Suprapubic skin (tissue), 3 donors: ENCODE measurements at regions not wholly inside any gene's neighbourhood (a gene's known extent, or its start where the extent isn't known, plus 50 kb on each side); places are given as distances from the start of the nearest gene placed in this dataset.

Source experiments
- POLR2AphosphoS5 ChIP-seq, 3 donors: sonication (generic); formaldehyde crosslinking; IDR thresholded peaks; one replicate each; pipeline ENCODE4 v1.6.1; 2017; ENCODE audit warnings: antibody characterized with exemption in 3 of 3
- TF ChIP-seq, protein P1 (sequence below), 2 donors: fragments of 200-600 bp in 1 of 2; fragments of 450-650 bp in 1 of 2; sonication (generic) in 1 of 2; IDR thresholded peaks; one replicate each; pipeline ENCODE4 v1.5.1; 2016 to 2019; ENCODE audit warnings: antibody characterized with exemption in 2 of 2, mild to moderate bottlenecking in 1 of 2, moderate library complexity in 1 of 2

DNA sequence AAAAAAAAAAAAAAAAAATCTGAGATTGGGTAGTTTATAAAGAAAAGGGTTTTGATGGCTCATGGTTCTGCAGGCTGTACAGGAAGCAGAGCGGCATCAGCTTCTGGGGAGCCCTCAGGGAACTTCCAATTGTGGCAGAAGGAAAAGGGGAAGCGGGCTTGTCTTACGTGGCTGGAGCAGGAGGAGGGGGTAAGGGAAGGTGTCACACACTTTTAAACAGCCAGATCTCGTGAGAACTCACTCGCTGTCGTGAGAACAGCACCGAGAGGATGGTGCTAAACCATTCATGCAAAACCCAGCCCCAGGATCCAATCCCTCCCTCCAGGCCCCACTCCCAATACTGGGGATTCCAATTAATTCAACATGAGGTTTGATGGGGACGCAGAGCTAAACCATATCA is 806.2 kb downstream of the TBC1D22A start:
- TF ChIP-seq, protein P1, sequence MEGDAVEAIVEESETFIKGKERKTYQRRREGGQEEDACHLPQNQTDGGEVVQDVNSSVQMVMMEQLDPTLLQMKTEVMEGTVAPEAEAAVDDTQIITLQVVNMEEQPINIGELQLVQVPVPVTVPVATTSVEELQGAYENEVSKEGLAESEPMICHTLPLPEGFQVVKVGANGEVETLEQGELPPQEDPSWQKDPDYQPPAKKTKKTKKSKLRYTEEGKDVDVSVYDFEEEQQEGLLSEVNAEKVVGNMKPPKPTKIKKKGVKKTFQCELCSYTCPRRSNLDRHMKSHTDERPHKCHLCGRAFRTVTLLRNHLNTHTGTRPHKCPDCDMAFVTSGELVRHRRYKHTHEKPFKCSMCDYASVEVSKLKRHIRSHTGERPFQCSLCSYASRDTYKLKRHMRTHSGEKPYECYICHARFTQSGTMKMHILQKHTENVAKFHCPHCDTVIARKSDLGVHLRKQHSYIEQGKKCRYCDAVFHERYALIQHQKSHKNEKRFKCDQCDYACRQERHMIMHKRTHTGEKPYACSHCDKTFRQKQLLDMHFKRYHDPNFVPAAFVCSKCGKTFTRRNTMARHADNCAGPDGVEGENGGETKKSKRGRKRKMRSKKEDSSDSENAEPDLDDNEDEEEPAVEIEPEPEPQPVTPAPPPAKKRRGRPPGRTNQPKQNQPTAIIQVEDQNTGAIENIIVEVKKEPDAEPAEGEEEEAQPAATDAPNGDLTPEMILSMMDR (IDR thresholded peaks at IDR 0.05) = no peak
- TF ChIP-seq POLR2AphosphoS5 (IDR thresholded peaks at IDR 0.05) = no peak
